IMR-90 (cell line): ENCODE measurements at regions not wholly inside any gene's neighbourhood (a gene's known extent, or its start where the extent isn't known, plus 50 kb on each side); places are given as distances from the start of the nearest gene placed in this dataset.

Source experiments
- ATAC-seq: fragments of 200-7000 bp; cut with Tn5 transposase; 2 replicates; pipeline ENCODE4 v1.9.1; 2020; ENCODE audit warnings: low read depth, mild to moderate bottlenecking, moderate library complexity
- BruUV-seq: library from RNA; stranded (reverse); fragments of 400-500 nt; replicated peaks from 2 replicates; lab custom pipeline; 2021; lab: Mats Ljungman, UMichigan
- CTCF ChIA-PET: fragments of 300-600 bp; formaldehyde crosslinking; extraction: SDS; loops from one replicate; lab custom pipeline; 2021; ENCODE audit warnings: antibody characterized with exemption; lab: Yijun Ruan, JAX
- POLR2A ChIA-PET: fragments of 300-600 bp; sonication (Branson Sonifier 250); formaldehyde crosslinking; loops from one replicate; lab custom pipeline; 2022; ENCODE audit warnings: antibody characterized with exemption; ENCODE audit not compliant: unreplicated experiment; lab: Charles Lee
- DNase-seq: peaks from one replicate; pipeline ENCODE4 v3.0.0; 2013
- H2AFZ ChIP-seq: replicated peaks from 2 replicates; pipeline ENCODE3; 2013; ENCODE audit warnings: low read length, mild to moderate bottlenecking; ENCODE audit not compliant: poor library complexity
- H2AK5ac ChIP-seq: 2 replicates; pipeline ENCODE4 v1.6.1; 2013; ENCODE audit warnings: low read depth, low read length, inconsistent platforms
- H2AK9ac ChIP-seq: replicated peaks from 2 replicates; pipeline ENCODE3; 2013; ENCODE audit warnings: mild to moderate bottlenecking, low read depth, low read length, moderate library complexity; ENCODE audit not compliant: poor library complexity
- H2BK120ac ChIP-seq: 2 replicates; pipeline ENCODE4 v1.6.1; 2013; ENCODE audit warnings: low read depth, low read length, inconsistent platforms
- H2BK15ac ChIP-seq: 3 replicates; pipeline ENCODE4 v1.6.1; 2013; ENCODE audit warnings: low read depth, low read length, inconsistent platforms
- H2BK20ac ChIP-seq: 2 replicates; pipeline ENCODE4 v1.6.1; 2013; ENCODE audit warnings: low read depth, mild to moderate bottlenecking, inconsistent platforms, low read length, moderate library complexity
- H2BK5ac ChIP-seq: 2 replicates; pipeline ENCODE4 v1.6.1; 2013; ENCODE audit warnings: mild to moderate bottlenecking, low read depth, low read length, inconsistent platforms; ENCODE audit not compliant: poor library complexity, severe bottlenecking
- H3K14ac ChIP-seq: replicated peaks from 2 replicates; pipeline ENCODE4 v1.6.1; 2013; ENCODE audit warnings: low read depth, low read length, inconsistent platforms
- H3K18ac ChIP-seq: 2 replicates; pipeline ENCODE4 v1.6.1; 2013; ENCODE audit warnings: low read depth, low read length, control low read depth
- H3K23ac ChIP-seq: 2 replicates; pipeline ENCODE4 v1.6.1; 2013; ENCODE audit warnings: low read depth, low read length, inconsistent platforms
- H3K27ac ChIP-seq: 2 replicates; pipeline ENCODE4 v1.5.1; 2013; ENCODE audit warnings: mild to moderate bottlenecking, control low read depth, low read length; ENCODE audit not compliant: insufficient read depth
- H3K27me3 ChIP-seq: 2 replicates; pipeline ENCODE4 v1.6.1; 2013; ENCODE audit warnings: low read length; ENCODE audit not compliant: control insufficient read depth, insufficient read depth
- H3K36me3 ChIP-seq: 2 replicates; pipeline ENCODE4 v1.6.1; 2013; ENCODE audit warnings: low read length, mixed read lengths; ENCODE audit not compliant: control insufficient read depth, insufficient read depth
- H3K4ac ChIP-seq: 2 replicates; pipeline ENCODE4 v1.6.1; 2013; ENCODE audit warnings: low read depth, low read length, inconsistent platforms
- H3K4me1 ChIP-seq: 2 replicates; pipeline ENCODE4 v1.6.1; 2013; ENCODE audit warnings: low read length, mixed read lengths; ENCODE audit not compliant: control insufficient read depth, insufficient read depth
- H3K4me2 ChIP-seq: 2 replicates; pipeline ENCODE4 v1.6.1; 2013; ENCODE audit warnings: low read depth, mild to moderate bottlenecking, control low read depth, low read length, moderate library complexity
- H3K4me3 ChIP-seq: 2 replicates; pipeline ENCODE4 v1.5.1; 2013; ENCODE audit warnings: low read depth, mild to moderate bottlenecking, control low read depth, low read length, moderate library complexity; ENCODE audit not compliant: insufficient read depth
- H3K56ac ChIP-seq: 2 replicates; pipeline ENCODE4 v1.6.1; 2013; ENCODE audit warnings: low read length, inconsistent platforms; ENCODE audit not compliant: insufficient read depth; ENCODE audit errors: extremely low read depth
- H3K79me1 ChIP-seq, 2 experiments: 2 replicates each; pipeline ENCODE4 v1.6.1; 2013; ENCODE audit warnings: low read length in 2 of 2, inconsistent platforms in 1 of 2, low read depth in 1 of 2
- H3K9ac ChIP-seq: 2 replicates; pipeline ENCODE4 v1.6.1; 2013; ENCODE audit warnings: low read depth, low read length, control low read depth
- H3K9me1 ChIP-seq: 2 replicates; pipeline ENCODE4 v1.6.1; 2013; ENCODE audit warnings: low read length, inconsistent platforms; ENCODE audit not compliant: insufficient read depth
- H3K9me3 ChIP-seq: 2 replicates; pipeline ENCODE4 v1.6.1; 2013; ENCODE audit warnings: low read length; ENCODE audit not compliant: control insufficient read depth, insufficient read depth
- H4K20me1 ChIP-seq: 2 replicates; pipeline ENCODE4 v1.6.1; 2013; ENCODE audit warnings: low read length, inconsistent platforms; ENCODE audit not compliant: insufficient read depth
- H4K5ac ChIP-seq: 2 replicates; pipeline ENCODE4 v1.6.1; 2013; ENCODE audit warnings: mild to moderate bottlenecking, low read depth, low read length, control low read depth
- H4K8ac ChIP-seq, 2 experiments: 2 replicates each; pipeline ENCODE4 v1.6.1; 2013; ENCODE audit warnings: low read depth in 2 of 2, low read length in 2 of 2, control low read depth in 1 of 2, inconsistent platforms in 1 of 2
- H4K91ac ChIP-seq: 2 replicates; pipeline ENCODE4 v1.6.1; 2013; ENCODE audit warnings: low read depth, low read length, inconsistent platforms; ENCODE audit not compliant: insufficient read depth
- BHLHE40 ChIP-seq: fragments of 150-350 bp; IDR thresholded peaks from 2 replicates; pipeline ENCODE4 v1.6.1; 2016; ENCODE audit warnings: mild to moderate bottlenecking, low read depth, low read length
- CEBPB ChIP-seq: IDR thresholded peaks from 2 replicates; pipeline ENCODE4 v1.6.1; 2012; ENCODE audit warnings: low read depth, low read length, improper control_type of control experiment
- CHD1 ChIP-seq: IDR thresholded peaks from 2 replicates; pipeline ENCODE4 v1.6.1; 2012; ENCODE audit warnings: low read depth, low read length, improper control_type of control experiment
- CTCF ChIP-seq: conservative IDR thresholded peaks from 2 replicates; pipeline ENCODE4 v1.5.1; 2012; ENCODE audit warnings: mild to moderate bottlenecking, low read depth, low read length, improper control_type of control experiment
- FOS ChIP-seq: fragments of 150-350 bp; IDR thresholded peaks from 2 replicates; pipeline ENCODE4 v1.6.1; 2016; ENCODE audit warnings: low read depth, low read length
- MAFK ChIP-seq: IDR thresholded peaks from 2 replicates; pipeline ENCODE4 v1.6.1; 2012; ENCODE audit warnings: low read depth, low read length, improper control_type of control experiment
- MAZ ChIP-seq: IDR thresholded peaks from 2 replicates; pipeline ENCODE4 v1.6.1; 2012; ENCODE audit warnings: low read depth, mild to moderate bottlenecking, low read length, improper control_type of control experiment, moderate library complexity, borderline replicate concordance
- MXI1 ChIP-seq: IDR thresholded peaks from 2 replicates; pipeline ENCODE4 v1.6.1; 2012; ENCODE audit warnings: low read depth, mild to moderate bottlenecking, low read length, moderate library complexity, borderline replicate concordance
- NFE2L2 ChIP-seq: fragments of 150-350 bp; IDR thresholded peaks from 2 replicates; pipeline ENCODE4 v1.6.1; 2016; ENCODE audit warnings: low read depth, mild to moderate bottlenecking, low read length
- POLR2A ChIP-seq: IDR thresholded peaks from 2 replicates; pipeline ENCODE4 v1.6.1; 2012; ENCODE audit warnings: mild to moderate bottlenecking, low read depth, low read length
- RAD21 ChIP-seq: IDR thresholded peaks from 2 replicates; pipeline ENCODE4 v1.6.1; 2012; ENCODE audit warnings: low read length, improper control_type of control experiment
- RCOR1 ChIP-seq: IDR thresholded peaks from 2 replicates; pipeline ENCODE4 v1.6.1; 2012; ENCODE audit warnings: mild to moderate bottlenecking, low read length, improper control_type of control experiment; ENCODE audit not compliant: insufficient replicate concordance
- RFX5 ChIP-seq: IDR thresholded peaks from 2 replicates; pipeline ENCODE4 v1.8.0; 2012; ENCODE audit warnings: low read depth, mild to moderate bottlenecking, low read length, moderate library complexity
- SMC3 ChIP-seq: fragments of 150-350 bp; IDR thresholded peaks from 2 replicates; pipeline ENCODE4 v1.6.1; 2016; ENCODE audit warnings: low read depth, mild to moderate bottlenecking, antibody characterized with exemption, low read length, moderate library complexity
- WGBS, 2 experiments: methylation state at CpG; one replicate each; pipeline versions ENCODE4 v1.1.5 to v1.1.7; 2013; ENCODE audit warnings: missing lambda C conversion rate in 2 of 2; ENCODE audit not compliant: insufficient read length in 1 of 2; ENCODE audit errors: extremely low coverage in 2 of 2; 5-methylcytosine and 5-hydroxymethylcytosine counted together
- dilution Hi-C: fragments of 300-500 bp; cut with HindIII; formaldehyde crosslinking; loops from one replicate; pipeline ENCODE4 v1.14.3; 2018; ENCODE audit warnings: low sequenced_read_pairs; ENCODE audit not compliant: unreplicated experiment
- in situ Hi-C: fragments of 300-500 bp; cut with MboI; formaldehyde crosslinking; loops from 3 replicates; pipeline ENCODE4 v1.14.3; 2019; ENCODE audit warnings: low sequenced_read_pairs, inconsistent platforms, mixed read lengths
- intact Hi-C: fragments of 100-400 bp; cut with micrococcal nuclease; formaldehyde crosslinking; loops from 2 replicates; pipeline ENCODE4 v1.10.0; 2022
- TF ChIP-seq, protein P1 (sequence below): fragments of 150-350 bp; IDR thresholded peaks from 2 replicates; pipeline ENCODE4 v1.6.1; 2017; ENCODE audit warnings: mild to moderate bottlenecking, antibody characterized with exemption, low read length, low read depth
- TF ChIP-seq, protein P2 (sequence below): fragments of 150-350 bp; IDR thresholded peaks from 2 replicates; pipeline ENCODE4 v1.6.1; 2016; ENCODE audit warnings: low read depth, mild to moderate bottlenecking, low read length, moderate library complexity, borderline replicate concordance

GRCh38 chr6:134470457-134470975, 152.6 kb upstream of the SGK1 start:
- Histone ChIP-seq H3K4ac (no peak overlapping the region), H3K4me1 (peaks cover 11% of the 10 kb centered on the region), H3K9ac (no peak overlapping the region), H3K4me2 (no peak overlapping the region), H4K8ac (no peak overlapping the region), H3K14ac (no peak overlapping the region), H2BK15ac (no peak overlapping the region), H3K4me3 (no peak overlapping the region), H4K20me1 (no peaks in the 10 kb centered on the region), H3K18ac (no peak overlapping the region), H3K27ac (no peak overlapping the region), H2BK120ac (no peak overlapping the region), H3K9me3 (no peaks in the 10 kb centered on the region), H3K56ac (no peak overlapping the region), H3K36me3 (no peaks in the 10 kb centered on the region), H2BK5ac (no peak overlapping the region), H2BK20ac (no peak overlapping the region), H4K5ac (no peak overlapping the region), H3K9me1 (0 out of 2 replicates have a peak, but pooled peaks cover under 1% of the 10 kb centered on the region), H3K23ac (no peak overlapping the region), H2AFZ (no peak overlapping the region), H2AK9ac (no peak overlapping the region), H4K91ac (no peak overlapping the region), H2AK5ac (no peak overlapping the region), H3K27me3 (no peaks in the 10 kb centered on the region), H3K79me1 (no peaks in the 10 kb centered on the region)
- ATAC-seq = no peak
- in situ Hi-C loops = no loop called here
- CTCF ChIA-PET = interaction anchor here (0.7 kb wide), 2 partner anchors 22 to 77 kb away, joined by 4 to 5 read pairs; no protein-coding TSS in a partner anchor
- DNase-seq = no peak
- POLR2A ChIA-PET = no interaction called here
- TF ChIP-seq FOS (no peak), CTCF (no peak), RCOR1 (no peak), CHD1 (no peak), SMC3 (no peak), POLR2A (no peak), MXI1 (no peak), BHLHE40 (no peak), CEBPB (no peak), RFX5 (no peak), MAFK (no peak), MAZ (no peak), RAD21 (no peak), NFE2L2 (no peak)
- TF ChIP-seq, protein P1, sequence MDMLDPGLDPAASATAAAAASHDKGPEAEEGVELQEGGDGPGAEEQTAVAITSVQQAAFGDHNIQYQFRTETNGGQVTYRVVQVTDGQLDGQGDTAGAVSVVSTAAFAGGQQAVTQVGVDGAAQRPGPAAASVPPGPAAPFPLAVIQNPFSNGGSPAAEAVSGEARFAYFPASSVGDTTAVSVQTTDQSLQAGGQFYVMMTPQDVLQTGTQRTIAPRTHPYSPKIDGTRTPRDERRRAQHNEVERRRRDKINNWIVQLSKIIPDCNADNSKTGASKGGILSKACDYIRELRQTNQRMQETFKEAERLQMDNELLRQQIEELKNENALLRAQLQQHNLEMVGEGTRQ = no peak
- TF ChIP-seq, protein P2, sequence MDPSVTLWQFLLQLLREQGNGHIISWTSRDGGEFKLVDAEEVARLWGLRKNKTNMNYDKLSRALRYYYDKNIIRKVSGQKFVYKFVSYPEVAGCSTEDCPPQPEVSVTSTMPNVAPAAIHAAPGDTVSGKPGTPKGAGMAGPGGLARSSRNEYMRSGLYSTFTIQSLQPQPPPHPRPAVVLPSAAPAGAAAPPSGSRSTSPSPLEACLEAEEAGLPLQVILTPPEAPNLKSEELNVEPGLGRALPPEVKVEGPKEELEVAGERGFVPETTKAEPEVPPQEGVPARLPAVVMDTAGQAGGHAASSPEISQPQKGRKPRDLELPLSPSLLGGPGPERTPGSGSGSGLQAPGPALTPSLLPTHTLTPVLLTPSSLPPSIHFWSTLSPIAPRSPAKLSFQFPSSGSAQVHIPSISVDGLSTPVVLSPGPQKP = no peak
- no CpG with 5 or more reads among the region's 3 CpGs for WGBS, 2 experiments
- BruUV-seq = no TSS peak
- dilution Hi-C loops = no loop called here
- intact Hi-C loops = no loop called here
